A549 (cell line): ENCODE measurements at regions not wholly inside any gene's neighbourhood (a gene's known extent, or its start where the extent isn't known, plus 50 kb on each side); places are given as distances from the start of the nearest gene placed in this dataset.

Experiments used
- ATAC-seq, 2 experiments: fragments of 200-7000 bp in 1 of 2; fragments of >200 bp in 1 of 2; cut with Nextera tagmentation in 1 of 2; cut with Tn5 transposase in 1 of 2; 3 replicates each; pipeline versions ENCODE4 v1.8.0 to v1.9.1; 2018 to 2020; ENCODE audit warnings: mild to moderate bottlenecking in 1 of 2, moderate library complexity in 1 of 2
- CTCF ChIA-PET: fragments of 300-600 bp; sonication (Branson Sonifier 250); formaldehyde crosslinking; extraction: SDS; loops from one replicate; lab custom pipeline; 2021; ENCODE audit warnings: antibody characterized with exemption, inconsistent platforms; lab: Yijun Ruan, JAX
- POLR2A ChIA-PET: fragments of 350-600 bp; formaldehyde crosslinking; extraction: SDS; loops from one replicate; lab custom pipeline; 2021; ENCODE audit warnings: antibody characterized with exemption, inconsistent platforms; lab: Yijun Ruan, JAX
- DNase-seq, 2 experiments: peaks; one replicate each; pipeline versions ENCODE4 v3.0.0 to v3.0.0-alpha.2; 2011 to 2016; ENCODE audit warnings: low read depth in 1 of 2, low spot score in 1 of 2
- FAIRE-seq: peaks from 2 replicates; lab custom pipeline; 2011; peaks lifted over from hg19 to GRCh38; lab: Jason Lieb, UNC
- H3K27ac ChIP-seq, 2 experiments: fragments of >200 bp; sonication (Bioruptor Twin); formaldehyde crosslinking; 3 replicates each; pipeline ENCODE4 v1.5.1; 2016 to 2017
- H3K4me1 ChIP-seq: fragments of >200 bp; sonication (Bioruptor Twin); formaldehyde crosslinking; 3 replicates; pipeline ENCODE4 v1.6.1; 2016
- H3K4me2 ChIP-seq: fragments of >200 bp; sonication (Bioruptor Twin); formaldehyde crosslinking; 3 replicates; pipeline ENCODE4 v1.6.1; 2016
- H3K4me3 ChIP-seq: fragments of >200 bp; sonication (Bioruptor Twin); formaldehyde crosslinking; 3 replicates; pipeline ENCODE4 v1.5.1; 2016
- H3K9me3 ChIP-seq: fragments of >200 bp; sonication (Bioruptor Twin); formaldehyde crosslinking; 3 replicates; pipeline ENCODE4 v1.6.1; 2016
- BHLHE40 ChIP-seq: IDR thresholded peaks from 2 replicates; pipeline ENCODE4 v1.6.1; 2012; ENCODE audit warnings: low read depth, low read length, inconsistent platforms
- CBX2 ChIP-seq: fragments of 200-600 bp; sonication (generic); IDR thresholded peaks from 2 replicates; pipeline ENCODE4 v1.6.1; 2016; ENCODE audit warnings: low read depth, mild to moderate bottlenecking, borderline replicate concordance
- CEBPB ChIP-seq, 2 experiments: fragments of >200 bp in 1 of 2; sonication (Bioruptor Twin) in 1 of 2; formaldehyde crosslinking in 1 of 2; IDR thresholded peaks; 2 replicates each; pipeline ENCODE4 v1.6.1; 2012 to 2016
- CHD2 ChIP-seq: fragments of 150-350 bp; IDR thresholded peaks from 2 replicates; pipeline ENCODE4 v1.6.1; 2014; ENCODE audit warnings: low read length; ENCODE audit not compliant: partially characterized antibody
- EP300 ChIP-seq, 2 experiments: fragments of >200 bp; sonication (Bioruptor Twin); formaldehyde crosslinking; IDR thresholded peaks; 2 replicates in 1 of 2; 3 replicates in 1 of 2; pipeline ENCODE4 v1.6.1; 2016 to 2017
- GATA3 ChIP-seq: IDR thresholded peaks from 2 replicates; pipeline ENCODE4 v1.6.1; 2012; ENCODE audit warnings: borderline replicate concordance
- HEYL ChIP-seq: fragments of 250-450 bp; sonication (Bioruptor Pico); IDR thresholded peaks from 2 replicates; pipeline ENCODE4 v1.8.0; 2021; ENCODE audit warnings: mild to moderate bottlenecking, moderate library complexity
- HOXB5 ChIP-seq: fragments of 250-450 bp; sonication (Bioruptor Pico); IDR thresholded peaks from 2 replicates; pipeline ENCODE4 v1.5.0; 2020; ENCODE audit warnings: mild to moderate bottlenecking, moderate library complexity
- JUN ChIP-seq, 2 experiments: fragments of >200 bp; sonication (Bioruptor Twin); formaldehyde crosslinking; IDR thresholded peaks; 2 replicates in 1 of 2; 3 replicates in 1 of 2; pipeline ENCODE4 v1.6.1; 2016 to 2017
- JUNB ChIP-seq: fragments of >200 bp; sonication (Bioruptor Twin); formaldehyde crosslinking; IDR thresholded peaks from 2 replicates; pipeline ENCODE4 v1.6.1; 2016
- KDM1A ChIP-seq: fragments of 200-600 bp; sonication (generic); IDR thresholded peaks from 2 replicates; pipeline ENCODE4 v1.6.1; 2016; ENCODE audit warnings: low read depth, mild to moderate bottlenecking
- MAZ ChIP-seq: fragments of 150-350 bp; IDR thresholded peaks from 2 replicates; pipeline ENCODE4 v1.6.1; 2014; ENCODE audit warnings: antibody characterized with exemption, low read depth, low read length, borderline replicate concordance
- MYC ChIP-seq: IDR thresholded peaks from 2 replicates; pipeline ENCODE4 v1.6.1; 2012; ENCODE audit warnings: mild to moderate bottlenecking, inconsistent platforms, low read length, improper control_type of control experiment, borderline replicate concordance
- PHF8 ChIP-seq: fragments of 200-600 bp; sonication (generic); IDR thresholded peaks from 2 replicates; pipeline ENCODE4 v1.6.1; 2016; ENCODE audit warnings: low read depth, mild to moderate bottlenecking, antibody characterized with exemption, moderate library complexity, borderline replicate concordance
- RARB ChIP-seq: fragments of 250-450 bp; sonication (Bioruptor Pico); IDR thresholded peaks from 2 replicates; pipeline ENCODE4 v1.8.0; 2021; ENCODE audit warnings: mild to moderate bottlenecking, moderate library complexity
- RCOR1 ChIP-seq: fragments of 150-350 bp; IDR thresholded peaks from 2 replicates; pipeline ENCODE4 v1.6.1; 2014; ENCODE audit warnings: antibody characterized with exemption, low read length, low read depth
- RFX5 ChIP-seq: fragments of 450-650 bp; IDR thresholded peaks from 2 replicates; pipeline ENCODE4 v1.7.1; 2014; ENCODE audit warnings: antibody characterized with exemption, mild to moderate bottlenecking, moderate library complexity
- TFCP2L1 ChIP-seq: fragments of 250-450 bp; sonication (Bioruptor Pico); IDR thresholded peaks from 2 replicates; pipeline ENCODE4 v1.5.0; 2021; ENCODE audit warnings: mild to moderate bottlenecking
- whole genome bisulfite sequencing: methylation state at CpG from one replicate; pipeline ENCODE4 v1.1.6; 2017; ENCODE audit errors: missing lambda C conversion rate; 5-methylcytosine and 5-hydroxymethylcytosine counted together
- TF ChIP-seq, protein P1 (sequence below): fragments of 150-350 bp; IDR thresholded peaks from 2 replicates; pipeline ENCODE4 v1.6.1; 2014; ENCODE audit warnings: low read depth, mild to moderate bottlenecking, low read length
- TF ChIP-seq, protein P2 (sequence below): fragments of >200 bp; sonication (Bioruptor Twin); formaldehyde crosslinking; IDR thresholded peaks from 3 replicates; pipeline ENCODE4 v1.6.1; 2016
- TF ChIP-seq, protein P3 (sequence below): fragments of >200 bp; sonication (Bioruptor Twin); formaldehyde crosslinking; IDR thresholded peaks from 3 replicates; pipeline ENCODE4 v1.5.1; 2016
- TF ChIP-seq, protein P4 (sequence below): fragments of 450-650 bp; IDR thresholded peaks from 2 replicates; pipeline ENCODE4 v1.6.1; 2014; ENCODE audit warnings: antibody characterized with exemption
- TF ChIP-seq, protein P5 (sequence below): fragments of 250-450 bp; sonication (Bioruptor Pico); IDR thresholded peaks from 2 replicates; pipeline ENCODE4 v1.5.0; 2021; ENCODE audit warnings: mild to moderate bottlenecking, moderate library complexity, borderline replicate concordance
- TF ChIP-seq, protein P6 (sequence below): IDR thresholded peaks from 2 replicates; pipeline ENCODE4 v1.6.1; 2012; ENCODE audit warnings: low read depth, borderline replicate concordance

DNA sequence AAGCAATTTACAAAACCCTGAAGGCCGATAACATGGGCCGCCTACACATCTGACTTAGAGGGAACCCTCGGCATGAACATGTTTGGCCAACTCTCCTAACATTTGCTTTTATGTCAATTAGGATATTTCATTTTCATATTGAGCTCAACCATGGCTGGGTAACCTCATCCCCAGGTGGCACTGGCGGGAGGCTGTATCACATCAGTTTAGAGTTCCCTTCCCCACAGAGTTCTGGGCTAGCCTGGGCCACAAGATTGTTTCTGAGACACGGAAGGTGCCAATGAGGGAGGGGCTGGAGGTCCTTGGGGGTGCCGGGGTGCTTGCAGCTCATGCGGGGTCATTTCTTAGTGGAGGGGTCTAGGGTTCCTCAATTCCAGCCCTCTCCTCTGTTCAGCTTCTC lies 386.5 kb upstream of the MKI67 start:
- ATAC-seq (no peak), FAIRE-seq (no peak), DNase-seq (no peak)
- TF ChIP-seq JUN (IDR thresholded peaks at IDR 0.05) (no peak), KDM1A (no peak), HOXB5 (no peak), RFX5 (no peak), EP300 (IDR thresholded peaks at IDR 0.05) (no peak), RCOR1 (no peak), MAZ (no peak), GATA3 (no peak), CBX2 (no peak)
- TF ChIP-seq, protein P1, sequence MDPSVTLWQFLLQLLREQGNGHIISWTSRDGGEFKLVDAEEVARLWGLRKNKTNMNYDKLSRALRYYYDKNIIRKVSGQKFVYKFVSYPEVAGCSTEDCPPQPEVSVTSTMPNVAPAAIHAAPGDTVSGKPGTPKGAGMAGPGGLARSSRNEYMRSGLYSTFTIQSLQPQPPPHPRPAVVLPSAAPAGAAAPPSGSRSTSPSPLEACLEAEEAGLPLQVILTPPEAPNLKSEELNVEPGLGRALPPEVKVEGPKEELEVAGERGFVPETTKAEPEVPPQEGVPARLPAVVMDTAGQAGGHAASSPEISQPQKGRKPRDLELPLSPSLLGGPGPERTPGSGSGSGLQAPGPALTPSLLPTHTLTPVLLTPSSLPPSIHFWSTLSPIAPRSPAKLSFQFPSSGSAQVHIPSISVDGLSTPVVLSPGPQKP: no peak
- TF ChIP-seq, protein P2, sequence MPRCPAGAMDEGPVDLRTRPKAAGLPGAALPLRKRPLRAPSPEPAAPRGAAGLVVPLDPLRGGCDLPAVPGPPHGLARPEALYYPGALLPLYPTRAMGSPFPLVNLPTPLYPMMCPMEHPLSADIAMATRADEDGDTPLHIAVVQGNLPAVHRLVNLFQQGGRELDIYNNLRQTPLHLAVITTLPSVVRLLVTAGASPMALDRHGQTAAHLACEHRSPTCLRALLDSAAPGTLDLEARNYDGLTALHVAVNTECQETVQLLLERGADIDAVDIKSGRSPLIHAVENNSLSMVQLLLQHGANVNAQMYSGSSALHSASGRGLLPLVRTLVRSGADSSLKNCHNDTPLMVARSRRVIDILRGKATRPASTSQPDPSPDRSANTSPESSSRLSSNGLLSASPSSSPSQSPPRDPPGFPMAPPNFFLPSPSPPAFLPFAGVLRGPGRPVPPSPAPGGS: no peak
- TF ChIP-seq, protein P3, sequence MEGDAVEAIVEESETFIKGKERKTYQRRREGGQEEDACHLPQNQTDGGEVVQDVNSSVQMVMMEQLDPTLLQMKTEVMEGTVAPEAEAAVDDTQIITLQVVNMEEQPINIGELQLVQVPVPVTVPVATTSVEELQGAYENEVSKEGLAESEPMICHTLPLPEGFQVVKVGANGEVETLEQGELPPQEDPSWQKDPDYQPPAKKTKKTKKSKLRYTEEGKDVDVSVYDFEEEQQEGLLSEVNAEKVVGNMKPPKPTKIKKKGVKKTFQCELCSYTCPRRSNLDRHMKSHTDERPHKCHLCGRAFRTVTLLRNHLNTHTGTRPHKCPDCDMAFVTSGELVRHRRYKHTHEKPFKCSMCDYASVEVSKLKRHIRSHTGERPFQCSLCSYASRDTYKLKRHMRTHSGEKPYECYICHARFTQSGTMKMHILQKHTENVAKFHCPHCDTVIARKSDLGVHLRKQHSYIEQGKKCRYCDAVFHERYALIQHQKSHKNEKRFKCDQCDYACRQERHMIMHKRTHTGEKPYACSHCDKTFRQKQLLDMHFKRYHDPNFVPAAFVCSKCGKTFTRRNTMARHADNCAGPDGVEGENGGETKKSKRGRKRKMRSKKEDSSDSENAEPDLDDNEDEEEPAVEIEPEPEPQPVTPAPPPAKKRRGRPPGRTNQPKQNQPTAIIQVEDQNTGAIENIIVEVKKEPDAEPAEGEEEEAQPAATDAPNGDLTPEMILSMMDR: no peak
- Histone ChIP-seq H3K4me1 (no peaks in the 10 kb centered on the region), H3K27ac (no peak overlapping the region), H3K9me3 (no peaks in the 10 kb centered on the region), H3K4me2 (no peak overlapping the region), H3K4me3 (no peak overlapping the region)
- ChIA-PET POLR2A (no interaction called here), CTCF (interaction anchor here (0.7 to 1.3 kb wide), 2 partner anchors 94 to 347 kb away, joined by 3 read pairs; no protein-coding TSS in a partner anchor)
- 5% methylated on average over 4 of the region's 7 CpGs for WGBS

DNA sequence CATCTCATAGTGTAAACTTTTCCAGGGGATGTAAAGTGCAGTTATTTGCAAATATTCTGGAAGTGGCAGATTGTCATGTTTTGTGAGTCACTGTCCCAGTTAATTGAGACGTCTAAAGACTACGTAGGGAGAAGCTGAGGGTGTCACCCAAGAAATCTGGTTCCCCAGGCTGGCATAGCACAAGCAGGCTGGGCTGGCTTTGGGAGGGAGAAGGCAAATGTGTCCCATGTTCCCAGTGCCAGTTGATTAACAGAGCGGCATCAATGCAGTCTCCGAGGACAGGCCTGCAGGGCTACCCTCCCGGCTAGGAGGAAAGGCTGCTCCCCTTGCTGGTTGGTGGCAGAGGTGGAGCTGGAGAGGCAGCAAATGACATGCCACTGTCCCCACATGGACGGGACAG lies 388.3 kb upstream of the MKI67 start:
- H3K9me3 ChIP-seq: no peaks in the 10 kb centered on the region
- WGBS: 11% methylated on average over 6 of the region's 6 CpGs
- TF ChIP-seq RARB (CRISPR knock-in tag) (no peak), BHLHE40 (no peak)
- TF ChIP-seq, protein P2: no peak
- TF ChIP-seq, all 56 proteins: peak for 0
- DNase-seq: no peak
- no peak for FAIRE-seq
- ChIA-PET POLR2A (no interaction called here), CTCF (interaction anchor here (0.8 kb wide), 1 partner anchor 17 kb away, joined by 3 read pairs; no protein-coding TSS in a partner anchor)
- no peak overlapping the region for H3K27ac ChIP-seq
- no peaks in the 10 kb centered on the region for H3K4me1 ChIP-seq
- H3K4me3 ChIP-seq: no peak overlapping the region
- H3K4me2 ChIP-seq: no peak overlapping the region
- ATAC-seq: no peak

DNA sequence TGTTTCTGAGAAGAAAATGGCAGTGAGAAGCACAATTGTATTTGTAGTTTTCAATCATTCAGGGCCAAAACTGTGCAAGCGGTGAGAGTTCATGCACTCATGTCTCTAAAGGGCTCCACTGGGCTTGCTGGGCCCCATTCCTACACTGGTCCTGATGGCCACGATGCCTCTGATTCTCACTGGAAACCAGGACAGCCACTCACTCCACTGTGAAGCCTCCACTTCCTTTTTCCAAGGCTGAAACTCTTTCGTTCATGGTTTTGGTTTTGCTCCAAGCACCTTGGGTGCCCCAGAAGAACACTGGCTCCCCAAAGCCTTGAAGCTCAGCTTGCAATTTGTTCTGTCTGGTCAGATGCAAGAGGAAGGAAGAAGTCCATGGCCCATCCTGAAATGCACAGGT lies 390.0 kb upstream of the MKI67 start:
- WGBS: 18% methylated on average over 3 of the region's 3 CpGs
- no peak for DNase-seq
- FAIRE-seq: no peak
- Histone ChIP-seq H3K27ac (no peak overlapping the region), H3K9me3 (no peaks in the 10 kb centered on the region), H3K4me1 (no peaks in the 10 kb centered on the region), H3K4me3 (no peak overlapping the region), H3K4me2 (no peak overlapping the region)
- ChIA-PET POLR2A (no interaction called here), CTCF (interaction anchor here (1.0 kb wide), 1 partner anchor 48 kb away, joined by 3 read pairs; no protein-coding TSS in a partner anchor)
- no peak for ATAC-seq
- TF ChIP-seq, protein P4, sequence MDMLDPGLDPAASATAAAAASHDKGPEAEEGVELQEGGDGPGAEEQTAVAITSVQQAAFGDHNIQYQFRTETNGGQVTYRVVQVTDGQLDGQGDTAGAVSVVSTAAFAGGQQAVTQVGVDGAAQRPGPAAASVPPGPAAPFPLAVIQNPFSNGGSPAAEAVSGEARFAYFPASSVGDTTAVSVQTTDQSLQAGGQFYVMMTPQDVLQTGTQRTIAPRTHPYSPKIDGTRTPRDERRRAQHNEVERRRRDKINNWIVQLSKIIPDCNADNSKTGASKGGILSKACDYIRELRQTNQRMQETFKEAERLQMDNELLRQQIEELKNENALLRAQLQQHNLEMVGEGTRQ: no peak
- TF ChIP-seq MYC: no peak
- TF ChIP-seq, protein P2: no peak
- no peak for TF ChIP-seq JUNB
- TF ChIP-seq, protein P5, sequence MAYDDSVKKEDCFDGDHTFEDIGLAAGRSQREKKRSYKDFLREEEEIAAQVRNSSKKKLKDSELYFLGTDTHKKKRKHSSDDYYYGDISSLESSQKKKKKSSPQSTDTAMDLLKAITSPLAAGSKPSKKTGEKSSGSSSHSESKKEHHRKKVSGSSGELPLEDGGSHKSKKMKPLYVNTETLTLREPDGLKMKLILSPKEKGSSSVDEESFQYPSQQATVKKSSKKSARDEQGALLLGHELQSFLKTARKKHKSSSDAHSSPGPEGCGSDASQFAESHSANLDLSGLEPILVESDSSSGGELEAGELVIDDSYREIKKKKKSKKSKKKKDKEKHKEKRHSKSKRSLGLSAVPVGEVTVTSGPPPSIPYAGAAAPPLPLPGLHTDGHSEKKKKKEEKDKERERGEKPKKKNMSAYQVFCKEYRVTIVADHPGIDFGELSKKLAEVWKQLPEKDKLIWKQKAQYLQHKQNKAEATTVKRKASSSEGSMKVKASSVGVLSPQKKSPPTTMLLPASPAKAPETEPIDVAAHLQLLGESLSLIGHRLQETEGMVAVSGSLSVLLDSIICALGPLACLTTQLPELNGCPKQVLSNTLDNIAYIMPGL (CRISPR knock-in tag): no peak
- no peak for TF ChIP-seq HEYL (CRISPR knock-in tag)
- TF ChIP-seq PHF8: no peak
- TF ChIP-seq, protein P6, sequence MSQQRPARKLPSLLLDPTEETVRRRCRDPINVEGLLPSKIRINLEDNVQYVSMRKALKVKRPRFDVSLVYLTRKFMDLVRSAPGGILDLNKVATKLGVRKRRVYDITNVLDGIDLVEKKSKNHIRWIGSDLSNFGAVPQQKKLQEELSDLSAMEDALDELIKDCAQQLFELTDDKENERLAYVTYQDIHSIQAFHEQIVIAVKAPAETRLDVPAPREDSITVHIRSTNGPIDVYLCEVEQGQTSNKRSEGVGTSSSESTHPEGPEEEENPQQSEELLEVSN: no peak
- TF ChIP-seq TFCP2L1 (CRISPR knock-in tag): no peak
- TF ChIP-seq CHD2: no peak
- TF ChIP-seq CEBPB (IDR thresholded peaks at IDR 0.05): no peak
